HG02642 (cell line): ENCODE measurements at regions not wholly inside any gene's neighbourhood (a gene's known extent, or its start where the extent isn't known, plus 50 kb on each side); places are given as distances from the start of the nearest gene placed in this dataset.
"Not testable (repeated sequence)": the region's sequence is repeated elsewhere in the genome, so short reads cannot be mapped to it uniquely, and the experiment has no call there.

Source experiments
- ATAC-seq: cut with Tn5 transposase; IDR thresholded peaks from one replicate; pipeline ENCODE4 v1.9.1; 2021; ENCODE audit warnings: mild to moderate bottlenecking; ENCODE audit not compliant: unreplicated experiment, poor library complexity

DNA sequence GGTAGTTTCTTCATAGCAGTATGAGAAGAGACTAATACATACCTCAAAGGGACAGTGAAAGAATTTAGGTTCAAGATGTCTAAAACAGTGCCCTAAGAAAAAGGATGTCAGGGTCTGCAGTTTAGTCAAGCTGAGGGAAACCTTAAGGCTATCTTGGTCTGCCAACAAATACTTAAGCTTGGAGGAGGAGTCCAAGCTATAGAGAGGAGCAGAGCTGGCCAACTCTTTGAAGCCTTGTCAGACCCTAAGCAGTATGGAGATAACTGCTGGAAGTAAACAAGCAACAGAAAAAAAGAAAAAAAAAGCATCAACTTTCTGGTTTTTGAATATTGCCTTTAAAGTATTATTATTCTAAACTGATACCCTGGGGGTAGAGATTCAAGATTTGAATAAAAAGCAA lies 1518.1 kb downstream of the GRIK2 start:
- no peak for ATAC-seq

DNA sequence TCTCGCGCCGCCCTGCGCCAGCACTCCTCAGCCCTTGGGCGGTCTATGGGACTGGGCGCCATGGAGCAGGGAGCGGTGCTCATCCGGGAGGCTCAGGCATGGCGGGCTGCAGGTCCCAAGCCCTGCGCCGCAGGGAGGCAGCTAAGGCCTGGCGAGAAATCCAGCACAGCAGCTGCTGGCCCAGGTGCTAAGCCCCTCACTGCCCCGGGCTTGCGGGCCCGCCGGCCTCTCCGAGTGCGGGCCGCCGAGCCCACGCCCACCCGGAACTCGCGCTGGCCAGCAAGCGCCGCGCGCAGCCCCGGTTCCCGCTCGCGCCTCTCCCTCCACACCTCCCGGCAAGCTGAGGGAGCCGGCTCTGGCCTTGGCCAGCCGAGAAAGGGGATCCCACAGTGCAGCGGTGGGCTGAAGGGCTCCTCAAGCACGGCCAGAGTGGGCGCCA lies 1517.2 kb downstream of the GRIK2 start:
- not testable (repeated sequence) for ATAC-seq

GRCh38 chr6:102907181-102907580 lies 1513.7 kb downstream of the GRIK2 start:
- no peak for ATAC-seq

- ATAC-seq = no peak
Measured at GRCh38 chr6:102902471-102902870, 1509.0 kb downstream of the GRIK2 start.

- ATAC-seq = no peak
Measured at GRCh38 chr6:102895683-102896082, 1502.2 kb downstream of the GRIK2 start.

DNA sequence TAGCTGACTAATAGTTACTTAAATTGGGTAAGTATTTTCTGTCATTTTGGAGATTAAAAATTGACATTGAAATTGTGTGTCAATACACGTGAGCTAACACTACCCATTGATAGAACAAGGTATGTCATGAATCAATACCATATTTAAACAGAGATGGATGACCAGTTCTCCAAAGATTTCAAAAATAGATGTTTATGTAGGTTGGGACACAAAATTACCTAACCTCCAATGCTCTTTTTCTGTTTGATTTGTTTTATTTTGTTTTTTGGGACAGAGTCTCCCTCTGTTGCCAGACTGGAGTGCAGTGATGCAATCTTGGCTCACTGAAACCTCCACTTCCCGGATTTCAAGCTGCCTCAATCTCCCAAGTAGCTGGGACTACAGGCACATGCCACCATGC lies 1491.7 kb downstream of the GRIK2 start:
- ATAC-seq = no peak

DNA sequence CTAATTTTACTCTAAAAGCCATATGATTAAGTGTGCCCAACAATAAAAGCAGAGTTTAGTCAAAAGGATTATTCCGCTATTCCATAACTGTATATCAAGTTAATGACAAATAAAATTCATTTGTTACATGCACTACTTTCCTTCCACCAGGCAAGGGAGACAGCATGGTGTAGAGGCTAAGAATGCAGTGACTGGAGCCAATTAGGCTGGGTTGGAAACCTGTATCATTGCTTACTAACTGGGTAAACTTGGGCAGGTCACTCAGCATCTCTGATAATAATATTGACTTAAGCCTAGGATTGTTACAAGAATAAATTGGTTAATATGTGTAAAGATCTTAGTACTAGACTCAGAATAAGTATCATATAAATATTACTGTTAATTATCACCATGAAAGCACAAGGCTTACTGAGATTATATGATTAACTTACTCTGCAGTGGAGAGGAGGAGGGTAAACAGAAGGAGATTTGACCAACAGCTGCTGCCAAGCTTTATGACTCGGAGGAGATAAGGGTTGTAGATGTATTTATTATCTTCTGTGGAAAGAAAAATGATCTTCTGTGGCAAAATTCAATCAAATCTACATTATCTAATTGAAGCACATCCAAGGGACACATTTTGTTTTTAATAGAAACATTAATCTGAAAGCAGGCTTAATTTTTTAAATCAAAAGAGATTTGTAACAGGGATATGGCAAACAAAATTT lies 1459.9 kb downstream of the GRIK2 start:
- no peak for ATAC-seq

- ATAC-seq = no peak
Measured at GRCh38 chr6:102848796-102849195, 1455.3 kb downstream of the GRIK2 start.

GRCh38 chr6:102848210-102848609 lies 1454.7 kb downstream of the GRIK2 start:
- ATAC-seq = no peak

GRCh38 chr6:102841060-102841459 lies 1447.6 kb downstream of the GRIK2 start:
- no peak for ATAC-seq

DNA sequence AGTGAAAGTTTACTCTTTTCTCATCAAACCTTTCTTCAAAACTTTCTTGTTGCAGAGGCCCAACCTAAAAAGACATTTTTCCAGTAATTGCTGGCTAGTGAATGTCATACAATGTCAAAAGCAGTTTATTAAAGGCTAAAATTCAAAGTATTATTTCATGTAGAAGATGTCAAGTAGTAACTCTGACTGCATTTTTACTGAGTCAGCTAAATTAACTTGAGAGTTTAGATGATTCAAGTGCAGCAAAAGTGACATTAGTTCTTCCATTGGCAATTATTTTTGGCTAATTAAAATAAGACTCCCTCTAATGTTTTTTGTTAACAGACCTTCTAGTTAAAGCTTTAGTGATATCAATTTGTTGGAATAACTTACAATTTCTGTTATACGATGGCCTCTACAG lies 1438.5 kb downstream of the GRIK2 start:
- no peak for ATAC-seq

DNA sequence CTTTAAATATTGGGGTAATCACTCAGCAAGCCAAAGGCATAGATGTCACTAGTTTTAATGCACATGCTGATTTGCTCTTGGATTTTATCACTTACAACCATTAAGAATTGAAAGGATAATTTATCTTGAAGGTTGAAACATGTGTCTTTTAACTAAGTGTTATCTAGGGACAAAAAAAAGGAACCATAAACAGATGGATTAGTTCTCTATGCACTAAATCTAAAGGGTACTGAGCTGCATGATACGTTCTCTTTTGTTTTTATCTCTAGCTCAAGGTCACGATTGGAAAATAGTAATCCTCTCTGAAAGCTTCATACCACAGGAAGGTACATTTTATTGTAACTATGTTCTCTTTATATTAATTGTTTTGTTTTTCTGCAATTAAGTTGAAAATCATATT lies 1426.6 kb downstream of the GRIK2 start:
- no peak for ATAC-seq

GRCh38 chr6:102815207-102815606 lies 1421.7 kb downstream of the GRIK2 start:
- ATAC-seq = no peak

GRCh38 chr6:102813489-102814275 lies 1420.2 kb downstream of the GRIK2 start:
- no peak for ATAC-seq

DNA sequence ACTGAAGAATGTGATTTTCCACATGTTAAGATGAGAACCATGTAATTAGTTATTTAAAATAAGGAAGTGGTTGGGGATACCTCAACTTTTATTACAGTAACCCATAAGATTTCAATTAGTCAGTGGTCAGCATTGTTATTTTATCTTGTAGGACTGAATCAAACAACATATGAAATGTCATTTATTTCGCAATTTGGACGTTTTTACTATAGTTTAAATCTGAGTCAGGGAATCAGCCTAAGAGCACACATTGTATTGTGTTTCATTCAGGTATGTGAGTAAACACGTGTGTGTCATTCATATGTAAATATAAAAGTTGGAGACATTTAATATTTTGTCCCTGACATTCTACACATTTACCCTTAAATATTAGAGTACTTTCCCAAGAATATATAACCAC lies 1418.7 kb downstream of the GRIK2 start:
- no peak for ATAC-seq

DNA sequence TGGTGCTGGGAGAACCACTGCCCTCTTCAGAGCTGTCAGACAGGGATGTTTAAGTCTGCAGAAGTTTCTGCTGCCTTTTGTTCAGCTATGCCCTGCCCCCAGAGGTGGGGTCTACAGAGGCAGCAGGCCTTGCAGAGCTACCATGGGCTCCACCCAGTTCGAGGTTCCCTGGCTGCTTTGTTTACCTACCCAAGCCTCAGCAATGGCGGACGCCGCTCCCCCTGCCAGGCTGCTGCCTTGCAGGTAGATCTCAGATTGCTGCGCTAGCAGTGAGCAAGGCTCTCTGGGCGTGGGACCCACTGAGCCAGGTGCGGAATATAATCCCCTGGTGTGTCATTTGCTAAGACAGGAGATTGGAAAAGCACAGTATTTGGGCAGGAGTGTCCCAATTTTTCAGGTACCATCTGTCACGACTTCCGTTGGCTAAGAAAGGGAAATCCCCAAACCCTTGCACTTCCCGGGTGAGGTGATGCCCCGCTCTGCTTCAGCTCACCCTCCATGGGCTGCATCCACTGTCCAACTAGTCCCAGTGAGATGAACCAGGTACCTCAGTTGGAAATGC lies 1415.5 kb downstream of the GRIK2 start:
- ATAC-seq = not testable (repeated sequence)

DNA sequence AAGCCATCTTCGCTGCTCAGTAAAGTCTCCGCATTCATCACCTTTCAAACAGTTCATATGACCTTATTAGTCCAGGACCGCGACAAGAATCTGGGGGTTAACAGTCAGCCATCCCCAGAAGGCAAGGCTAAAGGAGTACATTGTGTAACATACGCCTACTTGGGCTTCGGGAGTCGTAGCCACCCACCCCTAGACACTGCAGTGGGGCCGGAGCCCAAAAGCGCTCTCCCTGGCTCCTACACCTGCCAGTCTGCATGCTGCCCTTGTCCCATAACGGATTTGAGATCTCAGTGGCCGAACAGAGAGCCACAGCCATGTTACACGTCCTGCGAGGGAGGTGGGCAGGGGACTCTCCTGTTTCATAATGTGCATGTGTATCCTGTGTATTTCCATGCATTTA lies 1405.5 kb downstream of the GRIK2 start:
- ATAC-seq = no peak

DNA sequence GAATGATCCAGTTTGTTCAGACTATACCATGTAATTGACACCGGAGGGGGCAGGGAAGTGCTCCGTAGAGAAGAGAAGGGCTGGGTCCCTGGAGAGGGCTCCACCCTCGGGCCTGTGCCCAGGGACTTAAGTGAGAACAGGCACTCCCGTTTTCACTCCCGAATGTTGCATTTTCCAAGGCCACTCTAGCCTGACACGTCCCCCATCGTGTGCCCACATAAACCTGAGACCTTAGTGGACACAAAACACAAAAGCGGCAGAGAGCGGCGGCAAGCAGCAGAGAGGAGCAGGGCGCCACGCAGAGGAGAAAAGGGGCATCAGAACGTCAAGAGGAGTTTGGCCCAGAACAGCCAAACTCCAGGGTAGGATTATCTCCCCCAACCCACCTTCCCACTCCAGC lies 1405.1 kb downstream of the GRIK2 start:
- no peak for ATAC-seq

DNA sequence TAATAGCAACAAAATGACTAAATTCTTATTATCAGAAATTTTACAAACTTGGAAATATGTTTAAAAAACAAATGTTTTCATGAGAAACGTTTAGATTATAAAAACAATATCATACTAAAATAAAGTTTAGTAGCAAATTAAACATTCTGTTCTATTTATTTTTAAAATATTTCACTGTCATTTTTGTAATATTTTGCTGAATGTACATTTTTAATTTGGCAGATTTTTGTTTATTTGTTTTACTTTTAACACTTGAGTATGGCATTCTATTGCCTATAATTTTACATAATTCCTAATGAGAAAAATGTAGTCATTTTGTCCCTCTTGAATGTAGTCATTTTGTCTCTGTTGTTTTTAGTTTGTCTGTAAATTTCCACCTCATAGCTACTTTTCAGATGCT lies 1400.2 kb downstream of the GRIK2 start:
- ATAC-seq = no peak

- ATAC-seq = no peak
Measured at GRCh38 chr6:102774326-102774725, 1380.8 kb downstream of the GRIK2 start.

DNA sequence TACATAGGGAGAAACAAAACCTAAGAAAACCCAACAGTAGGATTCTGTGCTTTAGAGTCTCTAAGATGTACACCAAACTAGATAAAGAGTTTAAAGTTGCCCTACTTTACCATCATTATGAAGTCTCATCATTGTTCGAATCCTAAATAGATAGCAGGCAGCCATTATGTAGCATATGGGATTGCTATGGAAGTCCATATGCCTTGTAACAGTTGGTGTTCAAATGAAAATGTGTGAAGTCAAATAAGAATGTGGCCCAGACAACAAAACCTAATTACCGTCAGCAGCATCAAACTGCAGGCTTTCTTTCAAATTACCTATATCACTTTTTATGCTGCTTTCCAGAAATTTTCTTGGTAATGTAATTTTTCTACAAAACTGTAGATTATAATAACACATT lies 1380.1 kb downstream of the GRIK2 start:
- no peak for ATAC-seq

GRCh38 chr6:102766963-102767362 lies 1373.5 kb downstream of the GRIK2 start:
- no peak for ATAC-seq
